Stimulated activated CD4-positive, alpha-beta T cell treated with anti-CD3 and anti-CD28 coated beads, Interleukin-4, amount 100 ng/mL, for 48 hours (primary cell): ENCODE measurements at regions not wholly inside any gene's neighbourhood (a gene's known extent, or its start where the extent isn't known, plus 50 kb on each side); places are given as distances from the start of the nearest gene placed in this dataset.

ENCODE experiments used
- DNase-seq, 2 donors: peaks; one replicate each; pipeline ENCODE4 v3.0.0-alpha.2; 2020; ENCODE audit warnings: low read depth in 2 of 2

DNA sequence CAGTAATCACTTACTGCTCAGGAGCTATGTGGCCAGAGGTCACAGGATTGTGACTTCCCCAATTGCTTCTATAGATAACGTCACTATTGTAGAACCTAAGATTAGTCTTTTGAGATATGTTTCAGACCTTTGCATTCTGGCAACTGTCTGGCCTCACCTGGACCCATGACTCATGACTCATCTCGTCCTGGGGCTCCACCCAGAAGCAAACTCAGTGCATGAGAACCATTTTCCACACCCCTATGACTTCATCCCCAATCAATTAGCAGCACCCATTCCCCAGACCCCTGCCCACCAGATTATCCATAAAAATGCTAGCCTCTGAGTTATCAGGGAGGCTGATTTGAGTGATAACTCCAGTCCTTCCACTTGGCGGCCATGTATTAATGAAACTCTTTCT is 186.9 kb downstream of the EMP1 start:
- no peak for DNase-seq

DNA sequence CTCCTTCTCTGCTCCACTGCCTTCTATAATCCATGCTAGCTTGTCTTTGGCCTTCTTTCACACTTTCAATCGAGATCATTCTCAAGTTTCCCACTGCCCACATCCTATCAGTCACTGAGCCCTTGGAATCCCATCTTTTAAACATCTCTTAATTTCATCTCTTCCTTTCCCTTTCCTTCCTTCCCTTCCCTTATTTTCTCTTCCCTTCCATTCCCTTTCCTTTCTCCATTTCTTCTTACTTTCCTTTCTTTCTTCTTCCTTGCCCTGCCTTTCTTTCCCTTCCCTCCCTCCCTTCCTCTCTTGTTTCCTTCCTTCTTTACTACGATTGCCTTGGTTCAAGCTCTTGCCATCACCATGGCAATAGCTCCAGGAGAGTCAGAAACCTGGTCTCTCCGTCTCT is 183.8 kb downstream of the EMP1 start:
- no peak for DNase-seq

DNA sequence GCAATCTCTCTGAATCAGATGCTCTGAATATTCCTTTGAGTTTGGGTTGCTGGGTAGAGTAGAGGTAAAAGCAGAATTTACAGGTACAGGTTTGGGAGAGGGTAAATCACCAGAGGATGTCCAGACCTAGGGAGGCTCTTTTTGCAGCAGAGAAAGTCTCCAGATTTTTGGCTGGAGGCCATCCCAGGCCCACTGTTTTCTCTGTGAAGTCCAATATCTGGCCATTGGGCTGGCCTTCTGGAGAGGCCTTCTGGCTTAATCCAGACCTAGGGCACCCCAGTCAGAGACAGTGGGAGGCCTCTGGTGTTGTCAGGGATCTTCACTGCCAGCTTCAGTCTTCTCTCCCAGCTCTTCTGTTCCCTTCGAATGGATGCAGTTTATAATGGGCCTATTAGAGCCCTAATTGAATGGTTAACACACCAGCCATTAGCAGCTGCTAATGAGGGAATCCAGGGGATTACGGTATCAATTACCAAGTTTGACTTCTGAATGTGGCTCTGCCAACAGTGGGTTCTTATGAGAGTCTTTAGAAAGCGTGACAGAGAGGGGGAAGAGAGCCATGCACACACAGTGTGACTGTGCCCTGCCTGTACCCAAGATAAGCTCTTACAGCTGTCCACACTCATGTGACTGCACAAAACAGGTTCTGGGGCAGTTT is 183.1 kb downstream of the EMP1 start:
- DNase-seq = no peak

DNA sequence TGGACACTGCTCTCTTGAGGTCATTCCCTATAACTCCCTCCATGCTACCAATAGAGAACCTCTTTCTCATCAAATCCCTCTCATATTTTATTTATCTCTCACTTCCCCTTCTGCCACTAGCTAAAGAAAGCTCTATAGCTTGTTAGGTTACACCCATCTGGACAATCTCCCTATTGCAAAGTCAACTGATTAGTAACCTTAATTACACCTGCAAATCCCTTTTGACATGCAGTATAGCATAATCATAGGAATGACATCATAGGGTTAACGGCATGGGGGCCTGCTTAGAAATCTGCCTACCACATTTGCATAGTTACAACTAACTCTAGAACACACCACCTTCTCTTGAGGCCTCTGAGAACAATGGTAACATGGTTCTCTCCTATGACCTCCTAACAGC is 181.2 kb downstream of the EMP1 start:
- DNase-seq = no peak

DNA sequence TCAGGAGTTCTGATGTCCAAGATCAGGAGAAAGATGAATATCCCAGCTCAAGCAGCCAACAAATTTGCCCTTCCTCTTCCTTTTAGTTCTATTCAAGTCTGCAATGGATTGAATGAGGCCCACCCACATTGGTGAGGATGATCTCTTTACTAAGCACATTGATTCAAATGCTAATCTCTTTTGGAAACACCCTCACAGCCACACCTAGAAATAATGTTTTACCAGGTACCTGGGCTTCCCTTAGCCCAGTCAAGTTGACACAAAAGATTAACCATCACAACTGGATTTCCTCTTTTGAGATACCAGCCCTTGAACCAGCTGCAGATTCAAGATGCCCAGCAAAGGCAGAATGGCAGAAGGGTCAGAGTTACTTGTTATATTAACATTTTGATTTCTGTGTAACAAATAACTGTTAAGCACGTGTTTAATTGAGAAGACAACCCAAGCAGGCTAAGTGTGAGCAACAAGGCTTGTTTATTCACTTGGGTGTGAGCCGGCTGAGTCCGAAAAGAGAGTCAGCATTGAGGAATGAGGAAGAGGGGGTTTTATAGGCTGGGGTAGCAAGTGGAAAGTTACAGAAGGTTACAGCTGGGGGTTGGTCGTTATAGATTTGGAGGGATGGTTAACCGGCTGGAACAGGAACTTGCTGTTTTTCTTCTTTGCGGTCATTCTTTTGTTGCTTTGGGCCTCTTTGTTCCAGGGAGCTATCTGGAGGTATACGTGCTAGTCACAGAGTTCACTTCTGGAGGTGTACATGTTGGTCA is 180.3 kb downstream of the EMP1 start:
- DNase-seq = no peak

DNA sequence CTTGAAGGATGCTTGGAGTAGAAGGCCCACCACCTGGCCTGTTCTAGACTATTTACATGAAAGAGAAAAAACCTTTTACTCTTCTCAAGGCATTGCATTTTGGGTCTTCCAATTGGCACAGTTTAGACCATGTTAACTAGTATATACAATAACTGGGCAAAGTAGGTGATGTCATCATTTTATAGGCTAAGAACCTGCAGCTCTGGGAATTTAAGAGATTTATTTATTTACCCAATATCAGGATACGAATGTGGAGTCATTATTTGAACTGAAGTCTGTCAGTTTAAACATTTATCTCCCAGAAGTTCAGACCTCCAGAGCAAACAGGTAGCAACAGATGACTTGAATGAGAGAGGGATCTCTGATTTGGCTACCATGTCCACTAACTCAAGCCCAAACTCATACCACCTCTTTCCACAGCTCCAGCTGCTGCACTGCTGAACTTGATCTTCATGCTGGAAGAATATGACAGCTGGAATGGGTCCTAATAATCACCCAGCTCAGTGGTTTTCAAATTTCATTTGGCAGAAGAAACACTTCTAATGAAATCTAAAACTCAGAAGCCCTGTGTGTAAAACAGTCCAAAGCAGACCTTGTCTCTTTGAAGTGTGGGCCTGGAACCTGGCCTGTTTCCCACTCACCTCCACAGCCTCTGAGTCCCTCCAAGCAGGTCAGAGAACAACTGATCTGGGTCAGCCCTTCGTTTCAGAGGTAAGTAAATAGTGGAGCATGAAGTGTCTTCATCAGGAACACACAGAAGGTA is 179.2 kb downstream of the EMP1 start:
- no peak for DNase-seq

DNA sequence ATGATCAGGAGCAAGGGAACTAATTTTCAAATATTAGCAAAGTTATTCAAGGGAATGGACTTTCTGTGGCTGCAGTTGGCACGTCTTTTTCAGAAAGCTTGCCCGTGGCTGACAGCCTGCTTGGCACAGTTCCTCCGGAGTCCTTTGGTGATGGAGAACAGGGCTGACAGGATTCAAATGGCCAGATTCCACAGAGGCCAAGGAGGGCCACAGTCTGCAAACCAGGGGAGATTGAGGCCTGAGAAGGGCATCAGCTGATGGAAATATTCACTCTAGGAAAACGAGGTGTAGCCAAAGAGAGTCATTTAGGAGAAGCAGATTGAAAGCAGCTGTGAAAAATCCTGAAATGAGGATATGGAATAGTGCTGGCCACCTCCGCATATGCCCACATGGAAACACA is 178.3 kb downstream of the EMP1 start:
- no peak for DNase-seq

DNA sequence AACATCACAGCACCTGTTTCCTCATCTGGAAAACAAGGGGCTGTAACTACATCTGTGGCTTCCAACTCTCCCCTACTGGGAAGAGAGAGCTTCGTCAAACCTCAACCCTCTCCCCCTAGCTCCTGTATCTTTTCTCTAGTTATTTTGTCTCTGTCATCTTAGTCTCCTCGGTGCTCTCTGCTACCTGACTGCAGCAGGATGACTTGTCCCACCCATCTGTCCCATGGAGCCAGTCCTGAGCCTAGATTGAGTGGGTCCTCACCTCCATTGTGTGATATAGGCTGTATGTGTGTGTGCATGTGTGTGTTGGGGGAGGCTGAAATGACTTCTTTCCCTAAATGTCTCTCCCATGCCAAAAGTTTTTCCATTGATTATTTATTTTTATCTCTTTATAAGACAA is 177.3 kb downstream of the EMP1 start:
- no peak for DNase-seq

DNA sequence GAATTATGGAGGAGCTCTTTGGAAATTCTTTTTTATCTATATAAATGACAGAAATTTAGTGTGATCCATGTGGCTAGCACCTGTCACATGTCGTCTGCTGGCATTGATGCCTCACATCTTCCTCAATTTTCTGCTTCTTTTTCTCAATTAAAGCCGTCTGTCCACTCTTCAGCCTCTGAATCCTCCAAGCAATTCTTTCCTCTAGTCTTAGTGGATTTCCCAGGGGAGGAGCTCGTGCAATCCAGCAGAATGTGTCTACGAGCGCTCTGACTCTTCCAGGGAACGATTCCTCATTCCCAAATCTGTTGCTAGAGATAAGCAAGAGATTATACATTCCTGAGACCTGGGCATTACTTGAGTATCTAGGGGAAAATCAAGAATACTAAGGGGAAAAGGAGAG is 176.6 kb downstream of the EMP1 start:
- no peak for DNase-seq

DNA sequence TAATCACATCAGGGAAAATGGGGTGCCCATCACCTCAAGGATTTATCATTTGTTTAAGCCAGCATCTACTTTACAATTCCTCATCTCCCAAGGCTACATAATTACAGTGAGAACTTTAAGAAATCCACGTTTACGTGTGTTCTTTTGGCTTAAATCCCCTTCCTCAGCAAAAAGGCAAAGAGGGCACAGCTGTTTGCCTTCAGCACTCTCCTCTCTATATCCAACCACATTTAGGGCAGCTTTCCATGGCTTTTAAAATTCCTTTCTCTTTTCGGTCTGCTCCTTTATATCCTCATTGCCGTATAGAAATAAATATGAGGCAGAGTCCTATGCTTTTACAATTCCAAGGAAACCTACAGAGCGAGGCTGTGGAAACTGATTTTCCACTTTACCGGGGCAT is 175.9 kb downstream of the EMP1 start:
- no peak for DNase-seq

DNA sequence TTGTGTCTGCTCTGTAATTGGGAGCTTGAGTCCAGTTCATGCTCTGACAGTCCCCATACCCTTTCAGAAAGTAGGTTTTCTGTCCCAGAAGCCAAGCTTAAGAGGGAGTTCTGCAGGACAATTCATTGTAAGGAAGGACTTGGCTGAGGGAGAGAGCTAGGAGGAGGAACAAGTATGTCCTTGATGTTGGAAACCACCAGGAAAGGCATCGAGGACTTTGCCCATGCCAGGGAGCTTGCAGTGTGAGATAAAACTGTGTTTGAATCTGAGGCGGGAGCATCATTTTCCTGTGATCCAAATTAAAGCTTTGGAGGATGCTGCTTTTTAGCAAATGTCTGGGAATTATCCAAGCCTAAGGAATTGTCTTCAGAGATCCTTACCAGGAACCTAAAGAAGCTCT is 175.3 kb downstream of the EMP1 start:
- no peak for DNase-seq

DNA sequence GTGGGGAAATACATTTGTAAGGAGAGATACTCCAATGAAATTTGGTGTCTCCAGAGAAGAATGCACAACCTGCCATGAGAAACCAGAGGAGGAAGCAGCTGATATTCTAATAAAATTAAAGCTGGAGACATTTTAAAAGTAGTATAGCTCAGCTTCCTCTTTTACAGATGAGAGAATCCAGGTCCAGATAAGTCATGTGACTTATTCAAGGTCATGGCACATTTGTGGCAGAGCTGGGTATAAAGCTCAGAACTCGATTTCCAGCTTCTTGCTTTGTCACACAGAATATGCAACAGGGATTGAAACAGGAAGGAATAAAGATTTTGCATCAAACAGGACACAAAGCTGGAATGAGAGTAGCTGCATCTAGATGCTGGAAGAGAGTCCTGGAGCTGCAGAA is 174.8 kb downstream of the EMP1 start:
- no peak for DNase-seq

DNA sequence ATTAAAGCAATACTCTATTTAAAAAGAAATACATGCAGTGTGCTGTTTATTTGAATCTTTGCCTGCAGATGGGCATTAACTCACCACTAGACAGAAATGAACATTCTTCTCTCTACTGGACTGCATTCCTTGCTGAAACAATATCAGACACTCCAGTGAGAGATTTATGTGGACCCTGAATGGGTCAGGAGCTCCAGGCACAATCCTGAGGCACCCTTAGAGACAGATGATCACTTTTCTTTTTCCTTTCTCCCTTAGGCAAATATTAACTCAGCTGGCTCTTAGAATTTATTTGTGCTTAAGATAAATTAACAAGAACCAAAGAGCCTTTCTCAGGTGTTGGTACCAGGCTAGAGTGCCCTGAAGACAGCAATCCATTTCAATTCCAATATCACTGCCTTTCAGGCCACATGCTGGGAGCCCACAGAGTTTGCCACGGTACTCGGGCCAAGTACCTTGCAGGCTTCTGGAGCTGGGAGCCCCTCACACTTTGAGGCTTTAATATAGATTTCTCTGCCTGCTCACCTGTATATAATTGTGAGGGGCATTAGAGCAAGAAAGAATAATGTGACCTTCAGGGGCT is 173.0 kb downstream of the EMP1 start:
- DNase-seq = no peak

DNA sequence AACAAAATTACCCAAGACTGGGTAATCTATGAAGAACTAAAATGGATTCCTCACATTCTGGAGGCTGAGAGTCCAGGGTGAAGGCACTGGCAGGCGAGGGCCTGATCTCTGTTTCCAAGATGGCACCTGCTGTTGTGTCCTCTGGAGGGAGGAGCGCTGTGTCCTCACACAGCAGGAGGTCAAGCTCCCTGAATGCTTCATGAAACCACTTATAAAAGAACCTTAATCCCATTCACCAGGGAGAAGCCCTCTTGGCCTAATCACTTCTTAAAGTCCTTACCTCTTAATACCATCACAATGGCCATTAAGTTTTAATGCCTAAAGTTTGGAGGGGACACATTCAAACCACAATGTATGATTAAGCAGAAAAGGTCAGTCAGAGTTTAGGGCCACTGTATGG is 172.4 kb downstream of the EMP1 start:
- DNase-seq = no peak

DNA sequence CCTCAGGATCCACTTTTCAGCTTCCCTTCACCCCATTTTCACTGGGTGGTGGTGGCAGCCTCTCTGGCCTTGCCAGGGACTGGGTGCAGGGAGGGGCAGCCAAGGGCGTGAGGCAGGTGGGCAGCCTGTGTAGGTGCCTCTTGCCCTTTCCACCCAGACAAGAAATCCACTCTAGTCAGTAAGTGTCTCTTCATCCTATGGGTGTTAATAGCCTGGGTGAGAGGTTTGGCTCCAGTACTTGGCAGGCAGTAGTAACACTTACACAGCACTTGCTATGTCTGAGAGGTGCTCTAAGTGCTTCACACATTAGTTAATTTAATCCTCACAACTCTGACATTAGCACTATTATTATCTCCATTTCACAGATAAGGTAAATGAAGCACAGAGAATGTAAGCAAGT is 171.9 kb downstream of the EMP1 start:
- DNase-seq = no peak

DNA sequence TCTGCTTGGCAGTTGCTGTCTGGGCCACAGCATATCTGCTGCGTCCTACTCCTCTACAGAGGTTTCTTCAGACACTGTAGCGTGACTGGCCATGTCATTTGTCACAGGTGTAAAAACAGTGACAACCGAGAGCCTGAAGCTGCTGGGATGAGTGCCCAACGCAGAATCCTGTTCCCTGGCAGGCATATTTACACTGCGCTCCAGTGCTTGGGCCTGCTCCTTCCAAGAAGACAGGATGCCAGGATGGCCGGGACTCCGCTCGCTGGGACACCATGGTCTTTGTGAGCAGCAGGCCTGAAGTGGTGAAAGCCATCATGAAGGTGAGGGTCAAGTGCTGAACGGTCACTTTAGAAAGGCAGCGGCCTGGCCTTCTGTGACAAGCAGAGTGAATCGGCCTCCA is 171.4 kb downstream of the EMP1 start:
- DNase-seq = no peak

DNA sequence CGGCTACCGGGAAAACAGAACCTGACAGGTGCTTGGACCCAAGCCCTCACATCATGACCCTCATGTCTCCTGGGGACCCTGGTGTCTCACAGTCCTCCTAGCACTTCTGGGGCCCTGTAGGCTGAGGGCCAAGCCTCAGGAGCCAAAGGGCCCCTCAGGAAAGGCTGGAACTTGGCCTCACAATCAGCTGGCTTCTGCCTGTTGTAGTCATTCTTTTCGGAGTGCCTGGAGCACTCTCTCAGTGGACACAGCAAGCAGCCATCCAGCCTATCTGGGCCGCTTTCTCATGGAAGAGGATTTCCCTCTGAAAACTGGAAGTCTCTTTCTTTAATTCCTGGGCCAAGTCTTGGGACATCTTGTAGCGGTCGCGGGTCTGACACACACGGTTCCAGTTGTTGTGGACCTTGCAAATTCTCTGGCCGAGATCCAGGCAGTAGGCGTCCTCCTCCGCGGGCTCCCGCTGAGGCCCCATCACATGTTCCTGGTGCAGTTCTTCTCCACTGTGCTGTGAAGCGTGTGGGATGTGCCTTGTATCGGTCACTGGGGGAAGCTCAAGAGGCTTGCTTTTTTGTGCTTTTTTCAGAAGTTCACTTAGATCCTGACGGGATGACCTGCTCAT is 169.3 kb downstream of the EMP1 start:
- DNase-seq = no peak

DNA sequence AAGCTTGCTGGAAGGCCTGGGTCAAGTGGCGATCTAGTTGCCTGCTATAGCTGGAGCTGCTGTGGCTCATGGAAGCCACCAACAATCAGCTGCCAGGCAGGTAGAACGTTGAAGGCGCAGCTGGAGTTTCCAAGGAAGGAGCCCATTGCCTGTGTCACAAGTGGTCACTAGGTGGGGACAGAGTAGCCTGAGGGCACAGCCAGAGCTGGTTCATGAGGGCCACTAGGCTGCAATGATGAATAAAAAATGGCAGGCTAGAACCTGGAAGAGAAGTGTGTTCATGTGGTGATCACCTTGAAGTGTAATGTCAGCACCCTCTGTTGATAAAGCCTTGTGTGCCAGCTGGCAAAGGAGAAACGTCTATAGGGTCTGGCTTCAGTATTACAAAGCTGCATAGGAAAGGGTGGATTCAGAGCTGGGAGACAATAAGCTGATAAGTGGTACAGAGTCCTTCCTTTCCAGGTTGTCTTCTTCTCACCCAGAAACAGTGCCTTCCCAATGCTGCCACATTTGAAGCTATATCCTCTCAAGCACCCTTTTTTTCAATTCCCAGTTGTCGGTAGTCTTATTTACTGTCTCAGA is 165.8 kb downstream of the EMP1 start:
- peak; percentile 47 to 48 for DNase-seq

DNA sequence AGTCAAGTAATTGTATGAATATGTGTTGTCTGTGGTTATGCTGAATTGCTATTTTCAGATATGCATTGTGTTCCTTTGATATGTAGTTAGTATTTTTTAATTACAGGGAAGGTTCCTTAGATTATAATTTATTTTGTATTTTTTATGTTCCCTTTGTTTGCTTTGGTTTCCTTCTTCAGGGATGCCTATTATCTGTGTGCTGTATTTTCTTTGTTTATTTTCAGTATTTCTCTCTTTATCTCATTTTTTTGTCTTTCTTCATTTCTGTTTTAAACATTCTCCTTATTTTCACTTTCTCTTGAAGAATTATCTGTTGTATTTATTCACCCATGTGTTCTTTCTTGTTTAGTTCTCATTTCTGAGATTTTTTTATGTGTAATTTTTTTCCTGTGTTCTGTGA is 163.1 kb downstream of the EMP1 start:
- DNase-seq = no peak

DNA sequence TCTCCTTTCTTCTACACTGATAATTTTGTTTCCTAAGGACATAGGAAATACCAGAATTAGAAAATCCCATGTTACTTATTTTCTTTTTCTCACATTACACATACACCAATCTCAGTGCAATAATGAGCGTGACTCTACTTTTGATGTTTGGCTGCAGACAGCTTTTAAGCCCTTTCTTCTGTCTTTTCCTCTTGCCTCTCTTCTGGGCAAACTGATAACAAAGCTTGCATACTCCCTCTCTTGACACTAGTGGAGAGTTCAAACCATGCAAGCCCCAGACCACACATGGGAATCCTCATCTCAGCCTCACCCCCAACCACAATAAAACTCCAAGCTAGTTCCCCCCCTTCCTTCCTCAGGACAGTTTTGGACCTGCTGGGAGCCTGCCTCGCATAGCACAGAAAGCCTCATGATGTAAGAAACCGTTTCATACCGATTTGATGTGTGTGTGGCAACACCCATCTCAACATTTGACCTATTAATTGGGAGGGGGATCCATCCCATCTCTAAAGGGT is 161.9 kb downstream of the EMP1 start:
- DNase-seq = no peak

DNA sequence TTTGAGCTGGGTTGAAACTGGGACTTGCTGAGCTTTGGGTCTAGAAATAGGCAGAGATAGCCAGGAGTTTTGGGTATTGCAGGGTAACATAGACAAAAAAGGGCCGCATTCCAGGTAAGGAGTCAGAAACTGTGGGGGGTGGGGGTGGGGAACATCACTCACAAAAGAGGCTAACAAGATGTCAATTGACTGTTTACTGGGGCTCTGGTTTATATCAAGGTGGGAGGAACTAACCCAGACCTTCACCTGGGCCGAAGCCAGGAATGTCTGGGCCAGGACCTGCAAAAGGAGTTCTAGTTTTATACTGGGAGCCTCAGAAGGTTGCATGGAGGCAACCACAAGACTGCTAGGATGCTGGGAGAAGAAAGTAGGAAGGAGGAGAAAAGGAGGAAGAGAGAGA is 154.4 kb downstream of the EMP1 start:
- no peak for DNase-seq

DNA sequence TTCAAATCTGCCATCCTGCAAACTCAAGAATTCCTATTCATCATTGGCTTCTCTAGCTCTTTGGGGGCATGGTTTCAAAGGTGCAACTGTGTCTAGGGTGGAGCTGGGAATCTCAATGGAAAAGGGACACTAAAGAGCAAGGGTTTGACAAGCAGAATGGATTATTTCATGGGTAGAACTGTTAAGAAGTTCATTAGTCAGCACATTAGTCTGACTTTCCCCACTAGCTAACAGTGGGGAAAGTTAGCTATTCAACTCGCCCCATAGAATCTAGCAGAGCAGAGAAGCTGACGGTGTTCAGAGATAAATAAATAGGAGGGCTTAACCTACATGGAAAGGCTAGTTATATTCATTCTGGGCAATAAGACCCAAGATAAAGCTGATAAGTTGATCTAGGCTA is 153.9 kb downstream of the EMP1 start:
- DNase-seq = no peak
